WTC11 (cell line): ENCODE measurements at regions not wholly inside any gene's neighbourhood (a gene's known extent, or its start where the extent isn't known, plus 50 kb on each side); places are given as distances from the start of the nearest gene placed in this dataset.
A peak's percentile ranks its signal among the peaks of the same experiment; 100 is the strongest.

Experiments used
- ATAC-seq: fragments of 200-7000 bp; cut with Tn5 transposase; 2 replicates; pipeline ENCODE4 v1.10.0; 2021; ENCODE audit warnings: mild to moderate bottlenecking, moderate library complexity
- CTCF ChIA-PET: fragments of 300-600 bp; sonication (Branson Sonifier 250); formaldehyde crosslinking; loops from one replicate; lab custom pipeline; 2021; ENCODE audit warnings: antibody characterized with exemption; lab: Charles Lee
- POLR2A ChIA-PET: fragments of 350-600 bp; sonication (Branson Sonifier 250); formaldehyde crosslinking; loops from one replicate; lab custom pipeline; 2021; ENCODE audit warnings: antibody characterized with exemption; lab: Charles Lee
- DNase-seq: peaks from one replicate; pipeline ENCODE4 v3.0.0; 2021; ENCODE audit warnings: low spot score
- H3K27ac Mint-ChIP-seq: 2 replicates; pipeline ENCODE4 v1.8.0; 2021; ENCODE audit warnings: mixed read lengths
- H3K27me3 Mint-ChIP-seq: 2 replicates; pipeline ENCODE4 v1.8.0; 2021; ENCODE audit warnings: low read depth, mild to moderate bottlenecking, moderate library complexity, mixed read lengths
- H3K36me3 Mint-ChIP-seq: 2 replicates; pipeline ENCODE4 v1.8.0; 2021; ENCODE audit warnings: mixed read lengths
- H3K4me1 Mint-ChIP-seq: 2 replicates; pipeline ENCODE4 v1.8.0; 2022; ENCODE audit warnings: mixed read lengths
- H3K4me3 Mint-ChIP-seq: 2 replicates; pipeline ENCODE4 v1.8.0; 2021; ENCODE audit warnings: mild to moderate bottlenecking, moderate library complexity, mixed read lengths
- H3K9me3 Mint-ChIP-seq: 2 replicates; pipeline ENCODE4 v1.8.0; 2021; ENCODE audit warnings: mixed read lengths
- JAZF1 ChIP-seq: fragments of 250-450 bp; sonication (Bioruptor Pico); IDR thresholded peaks from 2 replicates; pipeline ENCODE4 v1.9.0; 2021; ENCODE audit warnings: moderate library complexity, mild to moderate bottlenecking, inconsistent platforms
- JUN ChIP-seq: sonication (generic); formaldehyde crosslinking; IDR thresholded peaks from 2 replicates; pipeline ENCODE4 v1.8.0; 2023; ENCODE audit warnings: mild to moderate bottlenecking, missing genetic modification reagents
- NFE2L1 ChIP-seq: sonication (generic); formaldehyde crosslinking; IDR thresholded peaks from 2 replicates; pipeline ENCODE4 v1.8.1; 2023; ENCODE audit warnings: missing genetic modification reagents
- NFYB ChIP-seq: sonication (generic); formaldehyde crosslinking; conservative IDR thresholded peaks from 2 replicates; pipeline ENCODE4 v1.8.0; 2022; ENCODE audit warnings: low read depth, missing genetic modification reagents
- RORB ChIP-seq: fragments of 250-450 bp; sonication (Bioruptor Pico); IDR thresholded peaks from 2 replicates; pipeline ENCODE4 v1.9.0; 2021; ENCODE audit warnings: mild to moderate bottlenecking
- SMAD3 ChIP-seq: sonication (generic); formaldehyde crosslinking; IDR thresholded peaks from 2 replicates; pipeline ENCODE4 v1.8.0; 2022; ENCODE audit warnings: missing genetic modification reagents, mild to moderate bottlenecking, borderline replicate concordance
- TCF7 ChIP-seq: sonication (generic); formaldehyde crosslinking; IDR thresholded peaks from 2 replicates; pipeline ENCODE4 v1.8.0; 2022; ENCODE audit warnings: mild to moderate bottlenecking, low read depth, missing genetic modification reagents, moderate library complexity
- TEAD1 ChIP-seq: sonication (generic); formaldehyde crosslinking; IDR thresholded peaks from 2 replicates; pipeline ENCODE4 v1.8.0; 2022; ENCODE audit warnings: mild to moderate bottlenecking, missing genetic modification reagents
- ZBTB21 ChIP-seq: sonication (generic); formaldehyde crosslinking; IDR thresholded peaks from 2 replicates; pipeline ENCODE4 v1.8.1; 2023; ENCODE audit warnings: mild to moderate bottlenecking, missing genetic modification reagents, borderline replicate concordance
- ZNF121 ChIP-seq: sonication (generic); formaldehyde crosslinking; IDR thresholded peaks from 2 replicates; pipeline ENCODE4 v1.8.0; 2023; ENCODE audit warnings: missing genetic modification reagents
- ZNF138 ChIP-seq: sonication (generic); formaldehyde crosslinking; conservative IDR thresholded peaks from 2 replicates; pipeline ENCODE4 v1.8.1; 2022; ENCODE audit warnings: mild to moderate bottlenecking, moderate library complexity, missing genetic modification reagents
- ZNF396 ChIP-seq: fragments of 250-450 bp; sonication (Bioruptor Pico); IDR thresholded peaks from 2 replicates; pipeline ENCODE4 v1.8.0; 2021; ENCODE audit warnings: mild to moderate bottlenecking, moderate library complexity, borderline replicate concordance
- TF ChIP-seq, protein P1 (sequence below): sonication (generic); formaldehyde crosslinking; IDR thresholded peaks from 2 replicates; pipeline ENCODE4 v1.8.0; 2023; ENCODE audit warnings: mild to moderate bottlenecking, missing genetic modification reagents
- TF ChIP-seq, protein P2 (sequence below): sonication (generic); formaldehyde crosslinking; conservative IDR thresholded peaks from 2 replicates; pipeline ENCODE4 v1.8.1; 2022; ENCODE audit warnings: mild to moderate bottlenecking, missing genetic modification reagents
- TF ChIP-seq, protein P3 (sequence below): sonication (generic); formaldehyde crosslinking; IDR thresholded peaks from 2 replicates; pipeline ENCODE4 v1.8.0; 2022; ENCODE audit warnings: mild to moderate bottlenecking, missing genetic modification reagents
- TF ChIP-seq, protein P4 (sequence below): fragments of 250-450 bp; sonication (Bioruptor Pico); IDR thresholded peaks from 2 replicates; pipeline ENCODE4 v1.9.0; 2021; ENCODE audit warnings: mild to moderate bottlenecking
- TF ChIP-seq, protein P5 (sequence below): sonication (generic); formaldehyde crosslinking; IDR thresholded peaks from 2 replicates; pipeline ENCODE4 v1.8.0; 2022; ENCODE audit warnings: mild to moderate bottlenecking, missing genetic modification reagents
- TF ChIP-seq, protein P6 (sequence below): sonication (generic); formaldehyde crosslinking; IDR thresholded peaks from 2 replicates; pipeline ENCODE4 v1.8.1; 2023; ENCODE audit warnings: mild to moderate bottlenecking, moderate library complexity, missing genetic modification reagents
- TF ChIP-seq, protein P7 (sequence below): sonication (generic); formaldehyde crosslinking; IDR thresholded peaks from 2 replicates; pipeline ENCODE4 v1.8.1; 2022; ENCODE audit warnings: mild to moderate bottlenecking, missing genetic modification reagents, moderate library complexity, borderline replicate concordance
- TF ChIP-seq, protein P8 (sequence below): fragments of 250-450 bp; sonication (Bioruptor Pico); IDR thresholded peaks from 2 replicates; pipeline ENCODE4 v1.9.0; 2021; ENCODE audit warnings: moderate library complexity, mild to moderate bottlenecking, inconsistent platforms, borderline replicate concordance

DNA sequence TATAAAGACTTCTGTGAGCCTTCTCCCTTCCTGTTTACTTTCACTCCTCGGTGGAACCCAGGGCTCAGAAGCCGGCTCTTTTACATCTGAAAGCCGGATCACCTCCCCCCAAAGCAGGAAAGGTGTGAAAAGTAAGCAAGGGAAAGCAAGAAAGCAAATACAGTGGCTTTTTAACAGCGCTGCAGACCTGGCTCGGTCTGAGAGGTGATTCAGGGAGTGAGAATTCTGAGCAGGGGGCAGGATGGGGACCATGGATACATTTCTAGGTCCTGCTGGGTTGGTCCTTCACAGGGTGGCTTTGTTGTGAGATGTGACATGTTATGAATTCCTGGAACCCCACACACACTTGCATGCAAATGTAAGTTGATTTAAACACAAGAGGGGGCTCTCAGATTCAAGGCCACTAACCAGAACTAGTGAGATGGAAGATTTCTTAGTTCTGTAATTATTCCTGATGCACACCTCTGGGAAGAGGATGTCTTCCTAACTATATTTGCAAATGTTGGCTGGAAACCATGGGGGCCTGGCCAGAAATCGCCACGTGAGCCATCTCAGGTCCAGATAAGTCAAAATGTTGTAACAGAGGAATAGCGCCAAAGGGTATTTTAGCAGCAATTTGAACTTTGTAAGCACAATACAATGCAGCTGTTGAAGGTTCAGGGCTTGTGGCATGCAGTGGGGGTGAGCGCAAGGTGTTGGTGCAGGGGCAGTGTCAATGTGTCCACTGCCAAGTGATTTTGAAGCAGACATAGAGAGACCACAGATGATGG, 670.1 kb upstream of the LCORL start (continued):
- TF ChIP-seq, protein P1, sequence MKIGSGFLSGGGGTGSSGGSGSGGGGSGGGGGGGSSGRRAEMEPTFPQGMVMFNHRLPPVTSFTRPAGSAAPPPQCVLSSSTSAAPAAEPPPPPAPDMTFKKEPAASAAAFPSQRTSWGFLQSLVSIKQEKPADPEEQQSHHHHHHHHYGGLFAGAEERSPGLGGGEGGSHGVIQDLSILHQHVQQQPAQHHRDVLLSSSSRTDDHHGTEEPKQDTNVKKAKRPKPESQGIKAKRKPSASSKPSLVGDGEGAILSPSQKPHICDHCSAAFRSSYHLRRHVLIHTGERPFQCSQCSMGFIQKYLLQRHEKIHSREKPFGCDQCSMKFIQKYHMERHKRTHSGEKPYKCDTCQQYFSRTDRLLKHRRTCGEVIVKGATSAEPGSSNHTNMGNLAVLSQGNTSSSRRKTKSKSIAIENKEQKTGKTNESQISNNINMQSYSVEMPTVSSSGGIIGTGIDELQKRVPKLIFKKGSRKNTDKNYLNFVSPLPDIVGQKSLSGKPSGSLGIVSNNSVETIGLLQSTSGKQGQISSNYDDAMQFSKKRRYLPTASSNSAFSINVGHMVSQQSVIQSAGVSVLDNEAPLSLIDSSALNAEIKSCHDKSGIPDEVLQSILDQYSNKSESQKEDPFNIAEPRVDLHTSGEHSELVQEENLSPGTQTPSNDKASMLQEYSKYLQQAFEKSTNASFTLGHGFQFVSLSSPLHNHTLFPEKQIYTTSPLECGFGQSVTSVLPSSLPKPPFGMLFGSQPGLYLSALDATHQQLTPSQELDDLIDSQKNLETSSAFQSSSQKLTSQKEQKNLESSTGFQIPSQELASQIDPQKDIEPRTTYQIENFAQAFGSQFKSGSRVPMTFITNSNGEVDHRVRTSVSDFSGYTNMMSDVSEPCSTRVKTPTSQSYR, result peak; percentile 83
- no peak for TF ChIP-seq ZNF138 (CRISPR knock-in tag)
- no peak for TF ChIP-seq NFYB (CRISPR knock-in tag)
- no peak for TF ChIP-seq RORB
- TF ChIP-seq TCF7, result no peak
- TF ChIP-seq NFE2L1 (CRISPR knock-in tag), result 0 out of 2 replicates have a peak, but pooled peaks have one; percentile 11
- TF ChIP-seq, protein P2, sequence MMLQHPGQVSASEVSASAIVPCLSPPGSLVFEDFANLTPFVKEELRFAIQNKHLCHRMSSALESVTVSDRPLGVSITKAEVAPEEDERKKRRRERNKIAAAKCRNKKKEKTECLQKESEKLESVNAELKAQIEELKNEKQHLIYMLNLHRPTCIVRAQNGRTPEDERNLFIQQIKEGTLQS, result no peak
- peak; percentile 2; the same call in 1 of the 2 replicates for TF ChIP-seq ZNF396 (CRISPR knock-in tag)
- TF ChIP-seq TEAD1 (CRISPR knock-in tag), result peak; percentile 88; the same call in 1 of the 2 replicates
- no peak for TF ChIP-seq ZNF121
- TF ChIP-seq JAZF1 (CRISPR knock-in tag), result no peak
- TF ChIP-seq, protein P3, sequence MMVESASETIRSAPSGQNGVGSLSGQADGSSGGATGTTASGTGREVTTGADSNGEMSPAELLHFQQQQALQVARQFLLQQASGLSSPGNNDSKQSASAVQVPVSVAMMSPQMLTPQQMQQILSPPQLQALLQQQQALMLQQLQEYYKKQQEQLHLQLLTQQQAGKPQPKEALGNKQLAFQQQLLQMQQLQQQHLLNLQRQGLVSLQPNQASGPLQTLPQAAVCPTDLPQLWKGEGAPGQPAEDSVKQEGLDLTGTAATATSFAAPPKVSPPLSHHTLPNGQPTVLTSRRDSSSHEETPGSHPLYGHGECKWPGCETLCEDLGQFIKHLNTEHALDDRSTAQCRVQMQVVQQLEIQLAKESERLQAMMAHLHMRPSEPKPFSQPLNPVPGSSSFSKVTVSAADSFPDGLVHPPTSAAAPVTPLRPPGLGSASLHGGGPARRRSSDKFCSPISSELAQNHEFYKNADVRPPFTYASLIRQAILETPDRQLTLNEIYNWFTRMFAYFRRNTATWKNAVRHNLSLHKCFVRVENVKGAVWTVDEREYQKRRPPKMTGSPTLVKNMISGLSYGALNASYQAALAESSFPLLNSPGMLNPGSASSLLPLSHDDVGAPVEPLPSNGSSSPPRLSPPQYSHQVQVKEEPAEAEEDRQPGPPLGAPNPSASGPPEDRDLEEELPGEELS (CRISPR knock-in tag), result peak; percentile 93; the same call in 1 of the 2 replicates
- TF ChIP-seq, protein P4, sequence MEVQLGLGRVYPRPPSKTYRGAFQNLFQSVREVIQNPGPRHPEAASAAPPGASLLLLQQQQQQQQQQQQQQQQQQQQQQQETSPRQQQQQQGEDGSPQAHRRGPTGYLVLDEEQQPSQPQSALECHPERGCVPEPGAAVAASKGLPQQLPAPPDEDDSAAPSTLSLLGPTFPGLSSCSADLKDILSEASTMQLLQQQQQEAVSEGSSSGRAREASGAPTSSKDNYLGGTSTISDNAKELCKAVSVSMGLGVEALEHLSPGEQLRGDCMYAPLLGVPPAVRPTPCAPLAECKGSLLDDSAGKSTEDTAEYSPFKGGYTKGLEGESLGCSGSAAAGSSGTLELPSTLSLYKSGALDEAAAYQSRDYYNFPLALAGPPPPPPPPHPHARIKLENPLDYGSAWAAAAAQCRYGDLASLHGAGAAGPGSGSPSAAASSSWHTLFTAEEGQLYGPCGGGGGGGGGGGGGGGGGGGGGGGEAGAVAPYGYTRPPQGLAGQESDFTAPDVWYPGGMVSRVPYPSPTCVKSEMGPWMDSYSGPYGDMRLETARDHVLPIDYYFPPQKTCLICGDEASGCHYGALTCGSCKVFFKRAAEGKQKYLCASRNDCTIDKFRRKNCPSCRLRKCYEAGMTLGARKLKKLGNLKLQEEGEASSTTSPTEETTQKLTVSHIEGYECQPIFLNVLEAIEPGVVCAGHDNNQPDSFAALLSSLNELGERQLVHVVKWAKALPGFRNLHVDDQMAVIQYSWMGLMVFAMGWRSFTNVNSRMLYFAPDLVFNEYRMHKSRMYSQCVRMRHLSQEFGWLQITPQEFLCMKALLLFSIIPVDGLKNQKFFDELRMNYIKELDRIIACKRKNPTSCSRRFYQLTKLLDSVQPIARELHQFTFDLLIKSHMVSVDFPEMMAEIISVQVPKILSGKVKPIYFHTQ (CRISPR knock-in tag), result no peak; the same call in 1 of the 2 replicates

DNA sequence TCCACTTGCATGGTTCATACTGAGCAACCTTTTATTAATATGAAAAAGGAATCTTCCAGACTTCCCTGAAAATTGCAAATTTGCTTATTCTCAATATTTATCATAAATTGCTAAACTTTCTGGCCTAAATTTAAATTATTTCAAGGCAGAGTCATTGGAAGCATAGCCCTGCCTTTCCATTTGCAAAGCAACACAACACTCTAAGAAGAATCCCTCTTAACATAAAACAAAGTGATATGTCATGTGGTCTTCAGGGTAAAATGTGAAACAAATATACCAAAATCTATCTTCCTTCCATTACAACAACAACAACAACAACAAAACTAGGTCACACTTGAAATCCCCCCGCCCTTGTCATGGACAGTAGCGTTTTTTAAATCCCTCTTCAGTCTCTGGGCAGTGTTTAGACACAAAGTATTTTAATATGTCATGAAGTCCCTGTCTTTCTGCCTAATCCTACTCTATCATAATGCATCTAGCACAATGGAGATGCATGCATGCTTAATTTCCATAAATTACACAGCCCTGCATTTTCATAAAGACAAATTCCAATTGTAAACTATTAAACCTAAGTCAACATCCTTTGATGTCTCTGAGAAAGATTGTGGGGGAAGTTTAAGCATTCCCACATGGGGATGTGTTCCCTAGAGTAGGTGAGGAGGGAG, 668.9 kb upstream of the LCORL start:
- POLR2A ChIA-PET, result no interaction called here
- Mint-ChIP-seq H3K27ac (peak overlapping the region; percentile 97), H3K4me1 (peaks cover 66% of the 10 kb centered on the region), H3K9me3 (peaks cover 9% of the 10 kb centered on the region; the same call in 1 of the 2 replicates), H3K4me3 (peak overlapping the region; percentile 29), H3K27me3 (peaks cover 2% of the 10 kb centered on the region), H3K36me3 (peaks cover 7% of the 10 kb centered on the region)
- ATAC-seq (no peak), DNase-seq (no peak)
- CTCF ChIA-PET, result interaction anchor here (0.8 kb wide), 1 partner anchor 505 kb away, joined by 3 read pairs; no protein-coding TSS in a partner anchor
- TF ChIP-seq, protein P5, sequence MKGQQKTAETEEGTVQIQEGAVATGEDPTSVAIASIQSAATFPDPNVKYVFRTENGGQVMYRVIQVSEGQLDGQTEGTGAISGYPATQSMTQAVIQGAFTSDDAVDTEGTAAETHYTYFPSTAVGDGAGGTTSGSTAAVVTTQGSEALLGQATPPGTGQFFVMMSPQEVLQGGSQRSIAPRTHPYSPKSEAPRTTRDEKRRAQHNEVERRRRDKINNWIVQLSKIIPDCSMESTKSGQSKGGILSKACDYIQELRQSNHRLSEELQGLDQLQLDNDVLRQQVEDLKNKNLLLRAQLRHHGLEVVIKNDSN (CRISPR knock-in tag), result no peak
- TF ChIP-seq, protein P6, sequence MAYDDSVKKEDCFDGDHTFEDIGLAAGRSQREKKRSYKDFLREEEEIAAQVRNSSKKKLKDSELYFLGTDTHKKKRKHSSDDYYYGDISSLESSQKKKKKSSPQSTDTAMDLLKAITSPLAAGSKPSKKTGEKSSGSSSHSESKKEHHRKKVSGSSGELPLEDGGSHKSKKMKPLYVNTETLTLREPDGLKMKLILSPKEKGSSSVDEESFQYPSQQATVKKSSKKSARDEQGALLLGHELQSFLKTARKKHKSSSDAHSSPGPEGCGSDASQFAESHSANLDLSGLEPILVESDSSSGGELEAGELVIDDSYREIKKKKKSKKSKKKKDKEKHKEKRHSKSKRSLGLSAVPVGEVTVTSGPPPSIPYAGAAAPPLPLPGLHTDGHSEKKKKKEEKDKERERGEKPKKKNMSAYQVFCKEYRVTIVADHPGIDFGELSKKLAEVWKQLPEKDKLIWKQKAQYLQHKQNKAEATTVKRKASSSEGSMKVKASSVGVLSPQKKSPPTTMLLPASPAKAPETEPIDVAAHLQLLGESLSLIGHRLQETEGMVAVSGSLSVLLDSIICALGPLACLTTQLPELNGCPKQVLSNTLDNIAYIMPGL (CRISPR knock-in tag), result no peak
- no peak for TF ChIP-seq JUN (CRISPR knock-in tag)
- TF ChIP-seq, protein P7, sequence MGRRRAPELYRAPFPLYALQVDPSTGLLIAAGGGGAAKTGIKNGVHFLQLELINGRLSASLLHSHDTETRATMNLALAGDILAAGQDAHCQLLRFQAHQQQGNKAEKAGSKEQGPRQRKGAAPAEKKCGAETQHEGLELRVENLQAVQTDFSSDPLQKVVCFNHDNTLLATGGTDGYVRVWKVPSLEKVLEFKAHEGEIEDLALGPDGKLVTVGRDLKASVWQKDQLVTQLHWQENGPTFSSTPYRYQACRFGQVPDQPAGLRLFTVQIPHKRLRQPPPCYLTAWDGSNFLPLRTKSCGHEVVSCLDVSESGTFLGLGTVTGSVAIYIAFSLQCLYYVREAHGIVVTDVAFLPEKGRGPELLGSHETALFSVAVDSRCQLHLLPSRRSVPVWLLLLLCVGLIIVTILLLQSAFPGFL (CRISPR knock-in tag), result no peak
- no peak for TF ChIP-seq SMAD3 (CRISPR knock-in tag)
- no peak for TF ChIP-seq ZBTB21 (CRISPR knock-in tag)
- TF ChIP-seq, protein P8, sequence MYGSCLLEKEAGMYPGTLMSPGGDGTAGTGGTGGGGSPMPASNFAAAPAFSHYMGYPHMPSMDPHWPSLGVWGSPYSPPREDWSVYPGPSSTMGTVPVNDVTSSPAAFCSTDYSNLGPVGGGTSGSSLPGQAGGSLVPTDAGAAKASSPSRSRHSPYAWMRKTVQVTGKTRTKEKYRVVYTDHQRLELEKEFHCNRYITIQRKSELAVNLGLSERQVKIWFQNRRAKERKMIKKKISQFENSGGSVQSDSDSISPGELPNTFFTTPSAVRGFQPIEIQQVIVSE (CRISPR knock-in tag), result no peak
